ENCODE measurements at regions not wholly inside any gene's neighbourhood (a gene's known extent, or its start where the extent isn't known, plus 50 kb on each side); places are given as distances from the start of the nearest gene placed in this dataset.
"Not testable (repeated sequence)": the region's sequence is repeated elsewhere in the genome, so short reads cannot be mapped to it uniquely, and the experiment has no call there.

- intact Hi-C loops (cut with micrococcal nuclease), result no loop called here
Observed at GRCh38 chr6:167470101-167470835, 145.4 kb downstream of the TTLL2 start.

GRCh38 chr6:167470836-167471547 lies 146.1 kb downstream of the TTLL2 start:
- intact Hi-C loops (cut with micrococcal nuclease), result no loop called here

DNA sequence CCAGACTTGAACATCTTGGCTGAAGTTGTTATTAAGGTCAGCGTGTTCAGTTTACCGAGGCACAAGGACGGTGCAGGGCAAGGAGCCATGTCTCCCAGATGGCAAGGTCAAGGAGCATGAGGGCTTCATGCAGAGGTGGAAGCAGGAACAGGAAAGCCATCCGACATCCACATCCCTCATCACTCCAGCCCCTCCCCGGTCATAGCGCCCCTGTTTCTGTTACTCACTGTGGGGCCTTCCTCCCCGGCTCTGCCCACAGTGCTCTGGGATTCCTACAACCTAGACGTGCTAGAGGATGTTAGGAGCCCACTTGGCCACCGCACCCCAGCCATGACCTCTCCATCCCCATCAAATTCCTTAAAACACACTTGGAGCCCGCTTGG lies 146.7 kb downstream of the TTLL2 start:
- intact Hi-C loops (cut with micrococcal nuclease), result no loop called here

- intact Hi-C loops (cut with micrococcal nuclease), result no loop called here
Observed at GRCh38 chr6:167472148-167472547, 147.3 kb downstream of the TTLL2 start.

DNA sequence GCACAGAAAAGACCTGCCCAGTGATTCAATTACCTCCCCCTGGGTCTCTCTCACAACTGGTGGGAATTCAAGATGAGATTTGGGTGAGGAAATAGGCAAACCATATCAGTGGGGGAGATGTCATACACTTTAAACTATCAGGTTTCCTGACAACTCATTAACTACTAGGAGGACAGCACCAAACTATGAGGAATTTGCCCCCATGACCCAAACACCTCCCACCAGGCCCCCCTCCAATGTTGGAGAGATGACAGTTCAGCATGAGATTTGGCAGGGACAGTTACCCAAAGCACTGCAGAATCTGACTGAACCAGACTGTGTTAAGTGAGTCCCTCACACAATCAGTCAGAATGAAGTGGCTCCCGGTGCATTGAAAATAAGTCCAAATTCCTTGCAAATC lies 148.0 kb downstream of the TTLL2 start:
- intact Hi-C loops (cut with micrococcal nuclease), result no loop called here

GRCh38 chr6:167474171-167474570 lies 149.3 kb downstream of the TTLL2 start:
- intact Hi-C loops (cut with micrococcal nuclease), result no loop called here

DNA sequence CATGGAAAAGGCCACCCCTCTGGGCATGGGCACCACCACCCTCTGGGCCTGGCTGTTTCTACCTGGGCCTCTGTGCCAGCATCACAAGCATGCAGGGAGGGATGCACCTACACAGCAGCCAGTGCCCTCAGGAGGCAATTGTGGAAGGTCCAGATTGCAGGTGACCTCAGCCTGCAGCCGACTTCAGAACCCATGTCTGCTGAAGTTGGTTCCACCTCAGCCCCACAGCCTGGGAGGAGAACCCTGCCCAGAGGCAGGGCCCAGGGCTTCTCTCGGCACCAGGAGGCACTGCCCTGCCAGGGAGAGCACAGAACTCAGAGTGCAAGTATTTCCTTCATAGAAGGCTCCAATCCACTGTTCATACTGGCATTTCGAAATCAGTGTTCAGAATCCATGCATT lies 149.8 kb downstream of the TTLL2 start:
- intact Hi-C loops (cut with micrococcal nuclease), result no loop called here

GRCh38 chr6:167475947-167476346 lies 151.1 kb downstream of the TTLL2 start:
- intact Hi-C loops (cut with micrococcal nuclease), result no loop called here

- intact Hi-C loops (cut with micrococcal nuclease), result no loop called here
Observed at GRCh38 chr6:167476844-167477595, 152.1 kb downstream of the TTLL2 start.

DNA sequence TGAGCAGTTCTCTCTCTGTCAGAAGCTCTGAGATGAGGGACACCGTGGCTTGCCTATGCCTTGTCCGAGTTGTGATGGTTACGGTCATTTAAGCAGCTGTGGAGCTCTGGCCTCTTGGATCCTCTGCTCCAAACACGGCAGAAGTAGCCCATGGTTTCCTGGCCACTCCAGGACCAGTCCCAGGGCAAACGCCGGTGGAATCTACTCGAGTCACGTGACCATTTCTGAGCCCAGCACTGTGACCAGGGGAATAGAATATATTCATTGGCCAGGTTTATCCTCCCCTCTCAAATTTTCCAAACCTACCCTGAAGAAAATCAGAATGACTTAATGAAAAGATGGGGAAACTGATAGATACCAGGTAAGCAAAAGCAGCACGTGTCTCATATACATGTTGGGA lies 152.8 kb downstream of the TTLL2 start:
- intact Hi-C loops (cut with micrococcal nuclease), result no loop called here

- intact Hi-C loops (cut with micrococcal nuclease), result no loop called here
Observed at GRCh38 chr6:167479301-167479700, 154.4 kb downstream of the TTLL2 start.

DNA sequence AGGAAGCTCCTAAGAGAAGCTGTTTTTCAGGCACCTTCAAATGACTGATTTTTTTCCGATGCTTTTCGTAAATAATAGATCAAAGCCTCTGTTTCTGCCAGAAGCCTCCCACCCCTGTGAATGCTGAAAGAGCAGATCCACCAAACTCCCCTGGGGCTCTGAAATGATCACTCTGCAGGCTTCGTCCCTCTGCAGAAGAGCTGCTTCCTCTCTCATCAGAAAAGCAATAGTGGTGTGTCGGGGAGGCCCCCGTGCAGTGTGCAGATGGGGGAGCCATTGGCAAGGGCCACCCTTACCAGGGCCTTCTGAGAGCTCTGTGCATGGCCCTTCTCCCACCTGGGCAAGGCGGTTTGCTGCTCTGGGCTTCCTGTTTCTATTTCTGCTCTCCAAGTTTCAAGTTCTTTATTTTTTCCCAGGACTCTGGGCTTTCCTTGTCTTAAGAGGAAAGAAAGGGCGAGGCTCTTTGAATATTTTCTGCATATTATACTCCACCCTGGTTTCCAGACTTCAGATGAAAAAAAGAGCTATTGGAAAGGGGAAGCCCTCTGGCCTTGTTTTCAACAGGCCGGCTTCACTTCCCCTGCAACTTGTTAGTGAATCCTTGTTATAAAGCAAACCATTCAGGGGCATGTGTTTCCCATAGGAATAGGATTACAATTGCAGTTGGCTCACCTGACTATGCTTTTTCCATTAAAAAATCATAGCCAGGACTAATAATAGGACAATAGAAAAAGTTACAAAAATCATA lies 155.2 kb downstream of the TTLL2 start:
- intact Hi-C loops (cut with micrococcal nuclease), result no loop called here

DNA sequence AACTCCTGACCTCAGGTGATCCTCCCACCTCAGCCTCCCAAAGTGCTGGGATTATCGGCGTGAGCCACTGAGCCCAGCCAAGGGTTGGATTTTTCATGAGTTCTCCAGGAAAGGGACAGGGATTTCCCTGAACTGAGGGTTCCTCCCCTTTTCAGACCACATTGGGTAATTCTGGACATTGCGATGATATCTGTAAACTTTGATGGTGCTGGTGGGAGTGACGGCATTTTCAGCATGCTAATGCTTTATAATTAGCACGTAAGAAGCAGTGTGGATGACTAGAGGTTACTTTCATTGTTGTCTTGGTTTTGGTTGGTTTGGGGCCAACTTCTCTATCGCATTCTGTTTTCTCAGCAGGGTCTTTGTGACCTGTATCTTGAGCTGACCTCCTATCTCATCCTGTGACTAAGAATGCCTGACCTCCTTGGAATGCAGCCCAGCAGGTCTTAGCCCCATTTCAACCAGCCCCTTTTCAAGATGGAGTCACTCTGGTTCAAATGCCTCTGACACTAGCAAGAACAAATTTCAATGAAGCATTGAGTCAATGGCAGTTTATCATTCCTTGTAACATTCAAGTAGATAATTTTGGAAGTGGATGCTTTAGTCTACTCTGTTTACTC lies 156.5 kb downstream of the TTLL2 start:
- intact Hi-C loops (cut with micrococcal nuclease), result no loop called here

DNA sequence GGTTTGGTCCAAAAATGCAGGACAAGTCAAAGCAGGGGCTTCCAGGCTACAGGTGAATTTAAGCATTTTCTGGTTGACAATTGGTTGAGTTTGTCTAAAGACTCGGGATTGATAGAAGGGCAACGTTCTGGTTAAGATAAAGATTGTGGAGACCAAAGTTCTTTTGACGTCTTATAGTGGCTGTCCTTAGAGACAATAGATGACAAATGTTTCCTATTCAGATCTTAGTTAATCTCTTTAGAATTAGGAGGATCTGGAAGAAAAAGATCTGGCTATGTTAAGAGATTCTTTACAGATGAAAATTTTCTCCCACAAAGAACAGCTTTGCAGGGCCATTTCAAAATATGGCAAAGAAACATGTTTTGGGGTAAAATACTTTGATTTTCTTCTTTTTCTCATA lies 157.9 kb downstream of the TTLL2 start:
- intact Hi-C loops (cut with micrococcal nuclease), result not testable (repeated sequence)

DNA sequence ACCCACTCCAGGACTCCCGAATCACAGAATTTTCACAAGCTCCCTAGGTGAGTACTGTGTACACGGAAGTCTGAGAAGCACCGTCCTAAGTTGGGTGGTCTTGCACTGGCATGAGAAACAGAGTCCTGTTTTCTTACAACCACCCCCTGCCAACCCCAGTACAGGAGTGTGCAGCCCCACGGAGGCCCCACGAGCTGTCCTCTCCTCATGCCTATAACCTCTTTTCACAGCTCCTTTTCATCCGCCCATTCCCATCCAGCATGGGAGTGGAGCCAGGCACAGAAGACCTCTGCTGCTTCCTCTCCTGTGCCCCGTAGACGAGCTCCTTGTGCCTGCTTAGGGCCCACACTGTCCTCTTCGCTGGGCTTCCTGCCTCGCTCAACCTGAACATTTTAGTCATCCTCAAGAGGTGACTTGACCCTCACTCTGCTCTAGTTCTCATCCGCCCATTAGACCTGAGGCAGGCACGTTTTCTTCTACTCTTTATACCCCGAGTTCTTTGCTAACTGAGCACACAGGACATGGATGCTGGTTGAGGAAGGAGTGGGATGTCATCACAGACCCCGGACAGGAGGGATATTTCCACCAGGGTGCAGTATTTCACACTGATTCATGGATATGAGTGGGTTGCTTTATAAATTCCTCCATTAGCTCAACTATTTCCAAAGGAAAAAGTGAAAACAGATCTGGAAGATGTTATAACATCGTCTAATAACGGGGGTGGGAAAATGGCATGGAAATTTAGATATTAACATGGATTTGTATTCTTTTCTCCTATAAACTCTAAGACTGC lies 160.5 kb downstream of the TTLL2 start:
- intact Hi-C loops (cut with micrococcal nuclease), result loop anchor here (1.0 kb wide), 1 partner anchor 413 kb away; no protein-coding TSS in a partner anchor

- intact Hi-C loops (cut with micrococcal nuclease), result no loop called here
Observed at GRCh38 chr6:167487749-167488664, 163.1 kb downstream of the TTLL2 start.

GRCh38 chr6:167491438-167492099 lies 166.7 kb downstream of the TTLL2 start:
- intact Hi-C loops (cut with micrococcal nuclease), result no loop called here

GRCh38 chr6:167492100-167492449 lies 167.2 kb downstream of the TTLL2 start:
- intact Hi-C loops (cut with micrococcal nuclease), result no loop called here

GRCh38 chr6:167493310-167493709 lies 168.4 kb downstream of the TTLL2 start:
- intact Hi-C loops (cut with micrococcal nuclease), result no loop called here
